Astrocyte of the spinal cord (primary cell): ENCODE measurements at regions not wholly inside any gene's neighbourhood (a gene's known extent, or its start where the extent isn't known, plus 50 kb on each side); places are given as distances from the start of the nearest gene placed in this dataset.

Experiments used
- DNase-seq: peaks from one replicate; pipeline ENCODE4 v3.0.0; 2011; ENCODE audit warnings: low read depth, low spot score
- H3K4me3 ChIP-seq: 2 replicates; pipeline ENCODE4 v1.5.1; 2011; ENCODE audit warnings: low read depth, mild to moderate bottlenecking, low read length, moderate library complexity
- in situ Hi-C: cut with HindIII; loops from 2 replicates; pipeline ENCODE4 v1.10.0; 2017; ENCODE audit warnings: low sequenced_read_pairs
- TF ChIP-seq, protein P1 (sequence below): IDR thresholded peaks from 2 replicates; pipeline ENCODE4 v1.5.1; 2012; ENCODE audit warnings: low read depth, mild to moderate bottlenecking, low read length, inconsistent platforms

DNA sequence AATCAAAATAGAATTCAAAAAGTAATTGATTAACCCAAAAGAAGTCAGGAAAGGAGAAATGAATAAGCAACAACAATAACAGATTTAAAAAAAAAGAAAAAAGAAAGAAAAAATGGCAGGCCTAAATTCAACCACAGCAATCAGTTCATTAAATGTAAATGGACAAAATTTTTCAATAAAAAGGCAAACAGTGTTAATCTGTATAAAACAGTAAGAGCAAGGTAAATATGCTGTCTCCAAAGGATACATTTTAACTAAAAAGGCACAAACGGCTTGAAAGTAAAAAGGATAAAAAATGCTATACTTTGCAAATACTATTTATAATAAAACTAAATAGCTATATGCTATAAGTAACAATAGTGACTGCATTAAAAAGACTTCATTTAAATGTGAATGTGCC lies 582.0 kb downstream of the SPRY1 start:
- no peak for DNase-seq
- H3K4me3 ChIP-seq: no peak overlapping the region
- in situ Hi-C loops: no loop called here

DNA sequence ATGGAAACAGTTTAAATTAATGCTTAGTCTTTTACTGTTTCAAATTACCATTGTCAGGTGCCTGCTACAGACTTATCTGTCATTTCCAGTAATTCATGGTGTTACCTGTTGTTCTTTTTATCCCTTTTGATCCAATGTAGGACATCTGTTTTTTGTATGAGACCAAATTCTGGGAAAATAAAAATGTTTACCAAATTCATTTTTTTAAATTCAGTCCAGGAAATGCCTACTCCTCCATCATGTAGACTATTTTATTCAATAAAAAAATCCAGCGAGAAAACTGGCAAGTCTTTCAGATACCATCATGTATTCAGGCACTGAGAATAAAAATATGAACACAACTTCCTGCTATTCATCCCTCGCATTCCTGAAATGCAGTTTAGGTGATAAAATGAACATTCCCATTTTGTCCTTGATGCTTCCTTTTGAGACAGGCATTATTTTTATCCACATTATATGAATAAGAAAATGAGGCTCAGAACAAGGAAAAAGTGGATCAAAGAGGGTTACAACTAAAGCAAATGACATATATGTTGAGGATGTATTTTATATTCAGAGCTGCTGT lies 584.2 kb downstream of the SPRY1 start:
- in situ Hi-C loops: no loop called here
- no peak overlapping the region for H3K4me3 ChIP-seq
- no peak for DNase-seq
- TF ChIP-seq, protein P1, sequence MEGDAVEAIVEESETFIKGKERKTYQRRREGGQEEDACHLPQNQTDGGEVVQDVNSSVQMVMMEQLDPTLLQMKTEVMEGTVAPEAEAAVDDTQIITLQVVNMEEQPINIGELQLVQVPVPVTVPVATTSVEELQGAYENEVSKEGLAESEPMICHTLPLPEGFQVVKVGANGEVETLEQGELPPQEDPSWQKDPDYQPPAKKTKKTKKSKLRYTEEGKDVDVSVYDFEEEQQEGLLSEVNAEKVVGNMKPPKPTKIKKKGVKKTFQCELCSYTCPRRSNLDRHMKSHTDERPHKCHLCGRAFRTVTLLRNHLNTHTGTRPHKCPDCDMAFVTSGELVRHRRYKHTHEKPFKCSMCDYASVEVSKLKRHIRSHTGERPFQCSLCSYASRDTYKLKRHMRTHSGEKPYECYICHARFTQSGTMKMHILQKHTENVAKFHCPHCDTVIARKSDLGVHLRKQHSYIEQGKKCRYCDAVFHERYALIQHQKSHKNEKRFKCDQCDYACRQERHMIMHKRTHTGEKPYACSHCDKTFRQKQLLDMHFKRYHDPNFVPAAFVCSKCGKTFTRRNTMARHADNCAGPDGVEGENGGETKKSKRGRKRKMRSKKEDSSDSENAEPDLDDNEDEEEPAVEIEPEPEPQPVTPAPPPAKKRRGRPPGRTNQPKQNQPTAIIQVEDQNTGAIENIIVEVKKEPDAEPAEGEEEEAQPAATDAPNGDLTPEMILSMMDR: no peak

More for the DNA sequence above, 582.0 kb downstream of the SPRY1 start:
- TF ChIP-seq, protein P1: no peak

DNA sequence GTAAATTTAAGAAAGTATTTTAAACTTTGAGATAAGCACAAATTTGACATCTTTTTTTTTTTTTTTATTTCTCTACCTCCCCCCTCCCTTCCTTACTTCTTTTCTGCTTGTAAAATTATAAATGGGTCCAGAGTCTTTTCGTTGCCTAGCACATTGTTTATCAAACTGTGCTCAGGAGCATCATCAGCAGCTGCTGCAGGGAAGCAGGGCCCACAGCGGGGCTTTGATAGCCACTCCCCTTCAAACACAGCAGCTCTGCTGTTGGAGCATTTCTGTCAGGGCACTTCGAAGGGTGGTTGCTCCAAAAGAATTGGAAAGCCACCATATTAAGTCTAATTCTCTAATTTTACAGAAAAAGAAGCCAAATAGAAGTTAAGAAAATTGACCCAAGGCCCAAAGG lies 588.3 kb downstream of the SPRY1 start:
- DNase-seq: no peak
- in situ Hi-C loops: no loop called here
- no peak overlapping the region for H3K4me3 ChIP-seq
- TF ChIP-seq, protein P1: no peak

DNA sequence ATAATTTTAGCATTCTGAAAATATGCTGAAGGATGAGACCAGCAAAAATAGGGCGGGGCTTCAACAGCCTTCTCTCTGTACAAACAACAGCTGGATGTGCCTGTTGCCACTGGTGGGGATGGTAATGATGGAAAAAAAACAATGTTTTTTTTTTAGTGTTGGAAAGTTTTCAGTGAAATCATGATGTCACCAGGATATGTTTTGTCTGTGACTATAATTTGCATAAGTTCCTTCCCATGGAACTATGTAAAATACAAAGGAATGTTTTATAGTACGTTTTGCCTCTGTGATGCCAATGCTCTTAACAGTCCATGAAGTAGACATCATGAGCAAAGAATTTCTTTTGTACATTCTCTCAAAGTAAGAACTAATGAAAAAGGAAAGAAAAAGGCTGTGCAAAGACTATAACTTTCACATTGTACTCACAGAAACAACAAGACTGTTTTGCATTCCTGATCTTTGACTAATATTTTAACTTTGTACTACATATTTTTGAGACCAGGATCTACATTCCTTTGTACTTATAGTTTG lies 589.7 kb downstream of the SPRY1 start:
- in situ Hi-C loops: no loop called here
- no peak overlapping the region for H3K4me3 ChIP-seq
- TF ChIP-seq, protein P1: no peak
- peak; percentile 96 for DNase-seq

DNA sequence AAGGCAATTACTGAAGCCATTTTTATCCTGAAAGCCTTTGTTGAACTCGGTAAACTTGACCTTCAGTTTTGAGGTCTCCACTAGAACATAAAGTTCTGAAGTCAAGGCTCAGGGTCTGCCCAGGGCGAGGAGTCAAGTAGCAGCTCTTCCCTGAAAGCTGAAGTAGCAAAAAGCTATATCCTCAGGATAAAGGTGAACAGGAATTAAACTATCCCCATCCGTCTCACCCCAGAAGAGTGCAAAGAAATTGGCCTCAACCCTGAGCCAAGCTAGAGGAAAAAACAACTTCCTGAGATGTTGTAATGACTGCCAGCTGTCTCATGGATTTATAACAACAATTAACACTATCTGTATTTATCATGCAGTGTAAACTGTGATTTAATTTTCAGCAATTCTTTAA lies 590.8 kb downstream of the SPRY1 start:
- no peak overlapping the region for H3K4me3 ChIP-seq
- TF ChIP-seq, protein P1: no peak
- in situ Hi-C loops: no loop called here
- no peak for DNase-seq

- H3K4me3 ChIP-seq: no peak overlapping the region
These were observed 593.8 kb downstream of the SPRY1 start for GRCh38 chr4:123990310-123990870.

More at GRCh38 chr4:123990310-123990870, 593.8 kb downstream of the SPRY1 start:
- no peak for DNase-seq
- TF ChIP-seq, protein P1: no peak
- in situ Hi-C loops: no loop called here
